HCT116 (cell line): ENCODE measurements at regions not wholly inside any gene's neighbourhood (a gene's known extent, or its start where the extent isn't known, plus 50 kb on each side); places are given as distances from the start of the nearest gene placed in this dataset.

Source experiments
- ATAC-seq: fragments of 200-7000 bp; cut with Tn5 transposase; 2 replicates; pipeline ENCODE4 v1.9.1; 2020; ENCODE audit warnings: mild to moderate bottlenecking, moderate library complexity
- BruUV-seq: library from RNA; stranded (reverse); fragments of 400-500 nt; replicated peaks from 2 replicates; lab custom pipeline; 2021; lab: Mats Ljungman, UMichigan
- CTCF ChIA-PET: fragments of 300-600 bp; sonication (Branson Sonifier 250); formaldehyde crosslinking; loops from one replicate; lab custom pipeline; 2021; ENCODE audit warnings: antibody characterized with exemption; lab: Charles Lee
- POLR2A ChIA-PET: fragments of 300-600, 350-600 bp; sonication (Branson Sonifier 250); formaldehyde crosslinking; loops from one replicate; lab custom pipeline; 2021; ENCODE audit warnings: antibody characterized with exemption; lab: Charles Lee
- RAD21 ChIA-PET, 2 experiments: fragments of 300-600 bp; sonication (Branson Sonifier 250); formaldehyde crosslinking; loops; one replicate each; lab custom pipeline; 2023; ENCODE audit warnings: low total read pairs in 2 of 2; ENCODE audit not compliant: uncharacterized antibody in 2 of 2, unreplicated experiment in 2 of 2, low non-redundant PET in 1 of 2; lab: Charles Lee
- DNase-seq: peaks from one replicate; pipeline ENCODE4 v3.0.0-alpha.2; 2010; ENCODE audit warnings: low read depth, low spot score
- H2AFZ ChIP-seq: fragments of 200-600 bp; shearing (Covaris generic), sonication (generic); 2 replicates; pipeline ENCODE4 v1.6.1; 2017; ENCODE audit warnings: low read depth, mixed run types, mixed read lengths, antibody characterized with exemption, low read length; ENCODE audit not compliant: poor library complexity, severe bottlenecking
- H3K27ac ChIP-seq: 2 replicates; pipeline ENCODE4 v1.5.1; 2012; ENCODE audit warnings: low read depth, low read length
- H3K27me3 ChIP-seq: fragments of 200-600 bp; sonication (generic); 2 replicates; pipeline ENCODE4 v1.6.1; 2016; ENCODE audit warnings: mixed run types, low read length, mixed read lengths; ENCODE audit not compliant: insufficient read depth
- H3K36me3 ChIP-seq, 2 experiments: fragments of 200-500 bp in 1 of 2; fragments of 200-600 bp in 1 of 2; sonication (Bioruptor generic) in 1 of 2; sonication (generic) in 1 of 2; 2 replicates each; pipeline versions ENCODE4 v1.5.1 to v1.6.1; 2014 to 2016; ENCODE audit warnings: low read length in 2 of 2, inconsistent platforms in 1 of 2, mixed read lengths in 1 of 2, mixed run types in 1 of 2; ENCODE audit not compliant: insufficient read depth in 2 of 2, control insufficient read depth in 1 of 2
- H3K4me1 ChIP-seq, 2 experiments: fragments of 200-600 bp in 1 of 2; sonication (generic) in 1 of 2; 2 replicates each; pipeline versions ENCODE4 v1.5.1 to v1.6.1; 2012 to 2017; ENCODE audit warnings: low read length in 2 of 2, inconsistent platforms in 1 of 2, mild to moderate bottlenecking in 1 of 2, mixed read lengths in 1 of 2, mixed run types in 1 of 2, moderate library complexity in 1 of 2; ENCODE audit not compliant: insufficient read depth in 2 of 2, control insufficient read depth in 1 of 2
- H3K4me2 ChIP-seq: fragments of 200-600 bp; sonication (generic); 2 replicates; pipeline ENCODE4 v1.6.1; 2017; ENCODE audit warnings: mixed run types, low read length, mixed read lengths
- H3K4me3 ChIP-seq, 2 experiments: fragments of 200-600 bp in 1 of 2; sonication (generic) in 1 of 2; replicated peaks in 1 of 2; 2 replicates each; pipeline ENCODE4 v1.5.1; 2011 to 2016; ENCODE audit warnings: low read length in 2 of 2, control low read depth in 1 of 2, low read depth in 1 of 2, mild to moderate bottlenecking in 1 of 2, mixed read lengths in 1 of 2, mixed run types in 1 of 2
- H3K79me2 ChIP-seq: fragments of 200-600 bp; sonication (generic); 2 replicates; pipeline ENCODE4 v1.6.1; 2017; ENCODE audit warnings: mild to moderate bottlenecking, mixed run types, low read length, moderate library complexity, mixed read lengths; ENCODE audit not compliant: insufficient read depth
- H3K9ac ChIP-seq: fragments of 200-600 bp; sonication (generic); 2 replicates; pipeline ENCODE4 v1.6.1; 2016; ENCODE audit warnings: low read length, mixed read lengths
- H3K9me2 ChIP-seq: fragments of 200-600 bp; sonication (generic), shearing (Covaris generic); 2 replicates; pipeline ENCODE4 v1.6.1; 2017; ENCODE audit warnings: mixed run types, mild to moderate bottlenecking, moderate library complexity; ENCODE audit not compliant: insufficient read depth
- H3K9me3 ChIP-seq, 2 experiments: fragments of 200-500 bp in 1 of 2; fragments of 200-600 bp in 1 of 2; sonication (Bioruptor generic) in 1 of 2; sonication (generic) in 1 of 2; 2 replicates each; pipeline ENCODE4 v1.6.1; 2014 to 2017; ENCODE audit warnings: low read length in 2 of 2, mixed read lengths in 2 of 2, inconsistent platforms in 1 of 2, low read depth in 1 of 2, mild to moderate bottlenecking in 1 of 2, mixed run types in 1 of 2, moderate library complexity in 1 of 2; ENCODE audit not compliant: control insufficient read depth in 1 of 2, insufficient read depth in 1 of 2
- H4K20me1 ChIP-seq: fragments of 200-600 bp; sonication (generic), shearing (Covaris generic); 2 replicates; pipeline ENCODE4 v1.6.1; 2017; ENCODE audit warnings: mixed run types, mild to moderate bottlenecking, moderate library complexity; ENCODE audit not compliant: insufficient read depth
- CBX3 ChIP-seq: IDR thresholded peaks from 2 replicates; pipeline ENCODE4 v1.6.1; 2012; ENCODE audit warnings: low read depth
- CEBPB ChIP-seq: IDR thresholded peaks from 2 replicates; pipeline ENCODE4 v1.6.1; 2012; ENCODE audit warnings: low read depth
- ELF1 ChIP-seq: IDR thresholded peaks from 2 replicates; pipeline ENCODE4 v1.6.1; 2012; ENCODE audit warnings: low read depth, borderline replicate concordance
- EZH2 ChIP-seq: fragments of 200-600 bp; sonication (generic); IDR thresholded peaks from 2 replicates; pipeline ENCODE4 v1.6.1; 2017; ENCODE audit warnings: antibody characterized with exemption, mixed run types
- EZH2phosphoT487 ChIP-seq: fragments of 200-600 bp; IDR thresholded peaks from 2 replicates; pipeline ENCODE4 v1.6.1; 2018; ENCODE audit warnings: antibody characterized with exemption, borderline replicate concordance
- FOSL1 ChIP-seq: IDR thresholded peaks from 2 replicates; pipeline ENCODE4 v1.6.1; 2012; ENCODE audit warnings: low read depth
- POLR2A ChIP-seq: IDR thresholded peaks from 2 replicates; pipeline ENCODE4 v1.7.0; 2011; ENCODE audit warnings: borderline replicate concordance; ENCODE audit not compliant: insufficient read depth, insufficient read length; ENCODE audit errors: extremely low read depth
- POLR2AphosphoS5 ChIP-seq: IDR thresholded peaks from 2 replicates; pipeline ENCODE4 v1.6.1; 2011; ENCODE audit warnings: mild to moderate bottlenecking, low read depth, low read length, moderate library complexity
- RAD21 ChIP-seq: IDR thresholded peaks from 2 replicates; pipeline ENCODE4 v1.6.1; 2012; ENCODE audit warnings: low read depth, mild to moderate bottlenecking
- REST ChIP-seq: IDR thresholded peaks from 2 replicates; pipeline ENCODE4 v1.6.1; 2012; ENCODE audit warnings: low read depth
- SIN3A ChIP-seq: IDR thresholded peaks from 2 replicates; pipeline ENCODE4 v1.6.1; 2012; ENCODE audit warnings: low read depth
- SP1 ChIP-seq: IDR thresholded peaks from 2 replicates; pipeline ENCODE4 v1.6.1; 2012; ENCODE audit warnings: low read depth
- TCF7L2 ChIP-seq: IDR thresholded peaks from 2 replicates; pipeline ENCODE4 v1.7.0; 2011; ENCODE audit warnings: borderline replicate concordance, inconsistent platforms; ENCODE audit not compliant: insufficient read depth, insufficient read length; ENCODE audit errors: extremely low read depth
- intact Hi-C: fragments of 100-400 bp; cut with micrococcal nuclease; formaldehyde crosslinking; loops from 2 replicates; pipeline ENCODE4 v1.10.0; 2022
- TF ChIP-seq, protein P1 (sequence below): IDR thresholded peaks from 2 replicates; pipeline ENCODE4 v1.6.1; 2012
- TF ChIP-seq, protein P2 (sequence below): IDR thresholded peaks from 2 replicates; pipeline ENCODE4 v1.6.1; 2012

- intact Hi-C loops, result no loop called here
- no TSS peak for BruUV-seq
- Histone ChIP-seq H3K4me3 (no peak overlapping the region), H3K27ac (no peak overlapping the region), H3K9ac (no peak overlapping the region), H3K36me3 (no peaks in the 10 kb centered on the region), H3K4me2 (no peak overlapping the region), H3K79me2 (no peaks in the 10 kb centered on the region), H3K27me3 (no peaks in the 10 kb centered on the region), H2AFZ (no peak overlapping the region), H3K9me2 (no peaks in the 10 kb centered on the region), H3K4me1 (peaks cover 0 to 7% of the 10 kb centered on the region in 2 experiments; a peak in 1 of 4 replicates), H3K9me3 (no peaks in the 10 kb centered on the region), H4K20me1 (no peaks in the 10 kb centered on the region)
- ATAC-seq, result no peak
- no peak for DNase-seq
- ChIA-PET CTCF (no interaction called here), POLR2A (no interaction called here), RAD21 (no interaction called here)
- TF ChIP-seq CBX3 (no peak), SIN3A (no peak), RAD21 (no peak), EZH2phosphoT487 (no peak), TCF7L2 (no peak), REST (no peak), EZH2 (no peak), SP1 (no peak), ELF1 (no peak), POLR2AphosphoS5 (no peak), CEBPB (no peak), FOSL1 (no peak), POLR2A (no peak)
- TF ChIP-seq, protein P1, sequence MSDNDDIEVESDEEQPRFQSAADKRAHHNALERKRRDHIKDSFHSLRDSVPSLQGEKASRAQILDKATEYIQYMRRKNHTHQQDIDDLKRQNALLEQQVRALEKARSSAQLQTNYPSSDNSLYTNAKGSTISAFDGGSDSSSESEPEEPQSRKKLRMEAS, result no peak
- TF ChIP-seq, protein P2, sequence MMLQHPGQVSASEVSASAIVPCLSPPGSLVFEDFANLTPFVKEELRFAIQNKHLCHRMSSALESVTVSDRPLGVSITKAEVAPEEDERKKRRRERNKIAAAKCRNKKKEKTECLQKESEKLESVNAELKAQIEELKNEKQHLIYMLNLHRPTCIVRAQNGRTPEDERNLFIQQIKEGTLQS, result no peak
Measured at GRCh38 chr2:191625016-191625415, 52.9 kb upstream of the NABP1 start.
